GM12891 (cell line): ENCODE measurements at regions not wholly inside any gene's neighbourhood (a gene's known extent, or its start where the extent isn't known, plus 50 kb on each side); places are given as distances from the start of the nearest gene placed in this dataset.

Experiments used
- DNase-seq: peaks from one replicate; pipeline ENCODE4 v3.0.0; 2011; ENCODE audit warnings: low spot score; ENCODE audit not compliant: insufficient read length
- FAIRE-seq: peaks from 2 replicates; lab custom pipeline; 2011; peaks lifted over from hg19 to GRCh38; lab: Jason Lieb, UNC
- PAX5 ChIP-seq: IDR thresholded peaks from 2 replicates; pipeline ENCODE4 v1.6.1; 2011; ENCODE audit warnings: low read length, moderate library complexity, mild to moderate bottlenecking; ENCODE audit not compliant: insufficient read depth, severe bottlenecking
- POLR2A ChIP-seq: IDR thresholded peaks from 2 replicates; pipeline ENCODE4 v1.6.1; 2011; ENCODE audit warnings: low read depth, low read length, control low read depth
- POLR2AphosphoS5 ChIP-seq: IDR thresholded peaks from 2 replicates; pipeline ENCODE4 v1.6.1; 2011; ENCODE audit warnings: low read depth, low read length, control low read depth
- POU2F2 ChIP-seq: IDR thresholded peaks from 2 replicates; pipeline ENCODE4 v1.6.1; 2011; ENCODE audit warnings: low read depth, mild to moderate bottlenecking, control low read depth, low read length, moderate library complexity
- SPI1 ChIP-seq: IDR thresholded peaks from 2 replicates; pipeline ENCODE4 v1.6.1; 2011; ENCODE audit warnings: low read depth, low read length, control low read depth
- TAF1 ChIP-seq: IDR thresholded peaks from 2 replicates; pipeline ENCODE4 v1.6.1; 2011; ENCODE audit warnings: low read depth, low read length, control low read depth

GRCh38 chr2:33728106-33728505, 129.0 kb upstream of the FAM98A start:
- TF ChIP-seq POLR2AphosphoS5 (no peak), POU2F2 (no peak), PAX5 (no peak), TAF1 (no peak), POLR2A (no peak), SPI1 (no peak)
- FAIRE-seq (no peak), DNase-seq (no peak)

- FAIRE-seq (no peak), DNase-seq (no peak)
- TF ChIP-seq TAF1 (no peak), PAX5 (no peak), POU2F2 (no peak), SPI1 (no peak), POLR2A (no peak), POLR2AphosphoS5 (no peak)
Measured at GRCh38 chr2:33727361-33728032, 128.4 kb upstream of the FAM98A start.

GRCh38 chr2:33726415-33726814, 127.3 kb upstream of the FAM98A start:
- FAIRE-seq (no peak), DNase-seq (no peak)
- TF ChIP-seq PAX5 (no peak), POU2F2 (no peak), POLR2A (no peak), TAF1 (no peak), POLR2AphosphoS5 (no peak), SPI1 (no peak)

- FAIRE-seq, result no peak
- TF ChIP-seq POLR2AphosphoS5 (no peak), PAX5 (no peak), POU2F2 (no peak), SPI1 (no peak), TAF1 (no peak), POLR2A (no peak)
- DNase-seq, result no peak
Measured at GRCh38 chr2:33723329-33723728, 124.2 kb upstream of the FAM98A start.

GRCh38 chr2:33719067-33719466, 120.0 kb upstream of the FAM98A start:
- no peak for FAIRE-seq
- DNase-seq, result no peak
- TF ChIP-seq PAX5 (no peak), POLR2A (no peak), POU2F2 (no peak), TAF1 (no peak), SPI1 (no peak), POLR2AphosphoS5 (no peak)

GRCh38 chr2:33712674-33713073, 113.6 kb upstream of the FAM98A start:
- DNase-seq (no peak), FAIRE-seq (no peak)
- no peak for TF ChIP-seq POU2F2
- no peak for TF ChIP-seq SPI1
- no peak for TF ChIP-seq POLR2A
- TF ChIP-seq TAF1, result no peak
- no peak for TF ChIP-seq POLR2AphosphoS5
- no peak for TF ChIP-seq PAX5

- no peak for FAIRE-seq
- TF ChIP-seq POLR2A, result no peak
- TF ChIP-seq POU2F2, result no peak
- no peak for TF ChIP-seq PAX5
- DNase-seq, result no peak
Measured at GRCh38 chr2:33709951-33710350, 110.9 kb upstream of the FAM98A start.

GRCh38 chr2:33707312-33707711, 108.2 kb upstream of the FAM98A start:
- no peak for FAIRE-seq
- no peak for DNase-seq
- TF ChIP-seq SPI1, result peak; percentile 31; the same call in 1 of the 2 replicates
- TF ChIP-seq PAX5, result no peak

GRCh38 chr2:33706410-33706809, 107.3 kb upstream of the FAM98A start:
- no peak for FAIRE-seq

GRCh38 chr2:33704406-33704855, 105.3 kb upstream of the FAM98A start:
- FAIRE-seq (no peak), DNase-seq (no peak)
- TF ChIP-seq POLR2A, result no peak
- TF ChIP-seq PAX5, result no peak
- no peak for TF ChIP-seq TAF1
- no peak for TF ChIP-seq SPI1
- TF ChIP-seq POU2F2, result no peak
- TF ChIP-seq POLR2AphosphoS5, result no peak

More at GRCh38 chr2:33706410-33706809, 107.3 kb upstream of the FAM98A start:
- no peak for TF ChIP-seq TAF1
- no peak for TF ChIP-seq POLR2AphosphoS5
- TF ChIP-seq SPI1, result no peak
- TF ChIP-seq PAX5, result no peak
- TF ChIP-seq POU2F2, result no peak
- no peak for TF ChIP-seq POLR2A
- no peak for DNase-seq
